Hypothalamus (tissue), 51 donors: ENCODE measurements at regions not wholly inside any gene's neighbourhood (a gene's known extent, or its start where the extent isn't known, plus 50 kb on each side); places are given as distances from the start of the nearest gene placed in this dataset.

Experiments used
- DNase-seq, 51 donors: peaks; one replicate each; lab custom pipeline; 2025; lab: John Stamatoyannopoulos, UW

GRCh38 chr5:2461701-2462691, 289.5 kb downstream of the IRX2 start:
- no peak for DNase-seq

GRCh38 chr5:2460098-2460497, 291.4 kb downstream of the IRX2 start:
- no peak for DNase-seq

DNA sequence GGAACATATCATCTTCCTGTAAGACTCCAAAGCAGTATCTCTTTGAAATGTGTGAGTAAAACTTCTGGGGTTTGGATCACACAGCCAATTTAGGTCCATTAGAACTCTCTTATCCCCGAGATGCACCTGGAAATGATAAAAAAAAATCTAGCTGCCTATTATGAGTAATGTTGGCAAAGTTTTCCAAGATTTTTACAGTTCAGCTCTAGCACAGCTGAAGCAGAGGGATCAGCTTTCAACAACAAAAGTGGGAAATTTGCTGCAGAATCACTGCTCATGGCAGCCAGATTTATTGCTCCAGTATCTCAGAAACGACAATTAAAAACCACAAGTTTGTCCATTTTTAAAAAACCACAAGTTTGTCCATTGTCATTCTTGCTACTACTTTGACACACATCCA, 292.2 kb downstream of the IRX2 start:
- no peak for DNase-seq

DNA sequence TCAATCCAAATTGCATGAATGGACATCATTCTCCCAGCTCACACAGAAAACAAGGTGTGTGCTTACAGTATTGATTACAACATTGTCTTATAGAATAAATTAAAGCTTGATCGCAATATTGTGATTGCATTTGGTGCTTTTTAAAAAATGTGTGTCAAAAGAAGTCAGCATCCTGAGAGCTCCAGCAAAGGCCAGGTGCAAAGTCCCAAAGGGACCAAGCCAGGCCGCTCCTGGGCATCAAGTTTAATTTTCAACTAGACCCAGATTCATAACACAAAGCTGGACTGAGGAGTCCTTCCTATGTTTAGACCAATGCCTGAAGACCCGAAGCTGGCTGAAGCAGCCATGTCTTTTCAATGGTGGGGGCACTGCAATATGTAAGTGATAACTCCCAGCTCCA, 295.6 kb downstream of the IRX2 start:
- DNase-seq, result no peak

DNA sequence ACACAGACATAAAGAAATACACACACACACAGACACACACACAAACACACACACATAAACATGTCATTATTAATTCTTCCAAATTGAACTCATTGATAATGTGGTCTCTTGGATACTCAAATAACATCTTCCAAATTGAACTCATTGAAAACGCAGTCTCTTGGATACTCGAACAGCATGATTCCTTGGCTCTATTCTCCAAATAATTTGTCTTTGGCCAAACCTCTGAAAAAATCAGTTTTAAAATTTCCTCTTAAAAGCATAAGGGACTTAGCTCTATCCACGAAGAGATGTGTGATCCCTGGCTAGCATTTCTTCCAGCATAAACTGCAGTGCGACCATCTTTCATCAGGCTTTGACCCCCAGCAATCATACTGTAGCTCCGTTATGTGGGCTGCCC, 296.6 kb downstream of the IRX2 start:
- no peak for DNase-seq

GRCh38 chr5:2453781-2454180, 297.7 kb downstream of the IRX2 start:
- no peak for DNase-seq

- no peak for DNase-seq
These were observed 300.4 kb downstream of the IRX2 start for GRCh38 chr5:2451100-2451499.

DNA sequence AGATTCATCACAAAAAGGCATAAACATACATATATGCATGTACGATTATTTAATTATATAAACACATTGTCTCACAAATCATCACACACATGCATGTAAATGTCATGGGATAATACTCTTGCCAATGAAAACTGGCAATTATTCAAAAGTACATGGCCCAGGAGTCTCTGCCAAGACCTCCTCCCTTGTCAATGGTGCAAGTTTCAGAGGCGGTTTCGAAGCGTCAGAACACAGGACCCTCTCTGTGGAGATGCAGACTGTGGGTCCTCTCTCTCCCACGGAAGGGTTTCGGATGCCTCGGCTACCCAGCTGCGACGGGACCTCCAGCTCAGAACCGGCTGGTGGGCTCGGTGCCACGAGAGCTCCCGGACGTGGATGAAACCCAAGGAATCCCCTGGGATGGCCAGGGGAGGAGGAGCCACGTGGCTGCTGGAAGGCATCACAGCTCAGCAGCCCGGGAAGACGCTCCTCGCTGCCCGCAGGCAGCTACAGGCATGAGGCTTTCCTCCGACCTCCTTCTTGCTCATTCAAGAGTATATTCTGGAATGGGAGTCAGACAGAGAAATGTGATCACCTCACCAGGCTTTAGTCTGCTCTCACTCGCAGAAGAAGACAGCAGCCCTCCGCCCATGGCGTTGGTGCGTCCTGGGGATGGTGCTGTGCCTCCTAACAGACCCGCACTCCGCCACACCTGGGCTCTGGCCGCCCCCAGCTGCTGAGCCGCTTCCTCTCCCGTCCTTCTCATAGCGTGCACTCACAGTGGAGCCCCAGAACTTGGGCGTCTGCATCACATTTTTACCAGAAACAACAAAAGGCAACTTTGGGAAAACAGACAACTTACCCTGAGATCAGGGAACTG, 308.8 kb downstream of the IRX2 start:
- DNase-seq, result no peak

GRCh38 chr5:2441495-2442180, 309.8 kb downstream of the IRX2 start:
- no peak for DNase-seq

GRCh38 chr5:2439608-2440007, 311.9 kb downstream of the IRX2 start:
- DNase-seq, result no peak

DNA sequence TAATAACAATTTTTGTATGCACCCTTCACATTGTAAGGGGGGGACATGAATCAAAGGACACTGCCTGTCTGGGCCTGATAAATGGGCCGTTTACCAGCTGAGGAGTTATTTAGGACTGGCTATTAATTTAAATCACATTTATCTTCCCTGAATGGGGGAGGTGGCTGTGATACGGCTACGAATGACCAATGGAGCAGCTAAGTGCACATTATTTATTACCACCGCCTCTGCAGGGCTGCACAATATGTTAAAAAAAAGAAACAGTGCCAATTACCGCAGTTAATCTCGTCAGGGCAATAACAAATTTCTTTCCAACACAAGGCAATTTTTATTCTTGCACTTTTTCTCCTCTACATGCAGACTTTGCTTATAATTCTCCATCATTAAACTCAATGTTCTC, 318.4 kb downstream of the IRX2 start:
- no peak for DNase-seq

- no peak for DNase-seq
These were observed 319.2 kb downstream of the IRX2 start for GRCh38 chr5:2432076-2432920.

DNA sequence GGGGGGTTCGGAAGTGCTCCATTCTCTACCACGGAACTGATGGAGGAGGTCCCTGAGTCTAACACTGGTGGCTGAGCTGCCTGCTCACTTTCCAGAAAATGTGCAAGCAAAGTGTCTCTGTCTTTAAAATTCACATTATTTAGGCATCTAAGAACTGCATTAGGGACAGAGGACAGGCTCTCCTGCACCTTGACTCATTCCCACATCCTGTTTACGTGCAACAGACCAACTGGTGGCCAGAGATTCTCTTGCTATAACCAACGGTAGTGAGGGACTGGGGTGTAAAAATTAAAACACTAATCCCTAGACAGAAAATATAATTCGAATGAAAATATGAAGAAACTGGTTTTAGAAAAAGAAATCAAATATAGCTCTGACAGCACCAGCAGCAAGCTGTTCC, 320.9 kb downstream of the IRX2 start:
- DNase-seq, result no peak

DNA sequence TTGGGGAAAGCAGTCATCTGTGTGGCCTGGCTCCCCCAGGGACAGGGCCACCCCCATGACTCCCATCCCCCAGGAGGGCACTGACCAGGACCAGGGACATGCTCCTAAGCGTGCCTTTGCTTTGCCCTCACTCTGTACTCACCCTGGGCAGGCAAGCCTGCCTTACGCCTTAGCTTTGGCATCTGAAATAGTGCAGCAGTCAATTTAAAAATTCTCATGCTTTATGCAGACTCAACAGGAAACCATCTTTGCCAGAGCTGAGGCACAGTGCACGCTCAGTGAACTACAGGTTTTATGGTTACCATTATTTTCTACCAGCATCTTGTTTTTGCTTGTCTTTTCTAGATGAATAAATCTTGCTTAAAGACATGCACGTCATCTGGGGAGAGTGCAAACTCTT, 323.5 kb downstream of the IRX2 start:
- DNase-seq, result no peak

DNA sequence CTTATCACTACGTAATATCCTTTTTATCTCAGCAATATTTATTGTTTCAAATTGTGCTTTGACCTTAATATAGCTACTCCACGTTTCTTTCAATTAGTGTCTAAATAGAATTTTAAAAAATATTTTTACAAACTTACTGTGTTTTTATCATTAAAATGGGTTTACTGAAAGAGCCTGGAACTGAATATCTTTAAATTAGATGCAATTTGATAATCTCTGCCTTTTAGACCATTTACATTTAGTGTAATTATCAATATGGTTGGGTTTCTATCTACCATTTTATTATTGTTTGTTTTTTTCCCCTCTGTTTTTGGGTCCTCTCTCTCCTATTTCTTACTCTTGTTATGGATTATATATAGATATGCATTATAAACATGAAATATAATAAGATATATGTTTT, 327.8 kb downstream of the IRX2 start:
- no peak for DNase-seq

DNA sequence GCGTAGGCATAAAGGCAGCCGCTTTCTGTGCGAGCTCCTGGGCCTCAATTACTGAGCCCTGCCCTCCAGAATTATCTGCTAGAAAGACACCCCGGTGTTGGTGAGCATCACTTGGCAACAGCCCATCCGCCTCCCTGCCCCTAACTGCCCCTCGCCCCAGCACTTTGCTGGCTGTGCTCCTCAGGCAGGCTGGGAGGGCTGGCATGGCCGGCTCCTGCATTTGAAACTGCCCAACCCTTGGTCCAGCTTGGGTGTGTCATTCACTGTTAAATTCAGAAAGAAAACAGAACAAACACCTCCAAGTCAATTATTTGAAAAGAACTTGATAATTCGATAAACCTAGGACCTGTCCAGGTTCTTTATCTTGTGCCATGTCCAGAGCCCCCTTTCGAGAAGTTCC, 334.2 kb downstream of the IRX2 start:
- DNase-seq, result no peak

DNA sequence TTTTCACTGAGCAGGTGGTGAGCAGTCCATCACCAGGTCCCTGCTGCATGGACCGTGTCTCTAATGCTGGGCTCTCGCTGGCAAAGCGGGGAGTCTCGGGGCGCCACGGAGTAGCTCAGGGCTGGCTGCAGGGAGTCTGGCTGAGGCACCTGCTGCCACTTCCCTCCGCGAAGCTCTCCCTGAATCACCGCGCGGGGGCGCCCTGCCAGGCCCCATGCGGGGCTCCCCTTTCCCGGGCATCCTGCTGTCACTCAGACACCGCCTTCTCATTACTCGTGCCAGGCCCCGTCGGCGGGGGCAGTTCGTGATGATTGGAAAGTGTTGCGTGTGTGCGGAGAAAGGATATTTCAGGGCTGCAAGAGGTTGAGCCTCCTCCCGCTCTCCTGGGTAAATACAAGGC, 335.8 kb downstream of the IRX2 start:
- no peak for DNase-seq

- no peak for DNase-seq
These were observed 341.0 kb downstream of the IRX2 start for GRCh38 chr5:2410451-2410850.

GRCh38 chr5:2403296-2403695, 348.2 kb downstream of the IRX2 start:
- no peak for DNase-seq

GRCh38 chr5:2399804-2400203, 351.7 kb downstream of the IRX2 start:
- no peak for DNase-seq
